Lower leg skin (tissue), 3 donors: ENCODE measurements at regions not wholly inside any gene's neighbourhood (a gene's known extent, or its start where the extent isn't known, plus 50 kb on each side); places are given as distances from the start of the nearest gene placed in this dataset.

ENCODE experiments used
- CTCF ChIP-seq, 3 donors: fragments of 450-650 bp; IDR thresholded peaks; one replicate each; pipeline ENCODE4 v1.5.1; 2016; ENCODE audit warnings: antibody characterized with exemption in 3 of 3, mild to moderate bottlenecking in 3 of 3, moderate library complexity in 2 of 3
- POLR2A ChIP-seq, 2 donors: fragments of 450-650 bp; IDR thresholded peaks; one replicate each; pipeline ENCODE4 v1.6.1; 2016 to 2017; ENCODE audit warnings: antibody characterized with exemption in 2 of 2, mild to moderate bottlenecking in 1 of 2, moderate library complexity in 1 of 2

GRCh38 chr6:154602296-154602695 lies 91.8 kb upstream of the CNKSR3 start:
- TF ChIP-seq CTCF (IDR thresholded peaks at IDR 0.05) (no peak), POLR2A (IDR thresholded peaks at IDR 0.05) (no peak)
